ENCODE measurements at regions not wholly inside any gene's neighbourhood (a gene's known extent, or its start where the extent isn't known, plus 50 kb on each side); places are given as distances from the start of the nearest gene placed in this dataset.

GRCh38 chr1:42005530-42005929, 86.8 kb upstream of the HIVEP3 start:
- TF ChIP-seq, protein P1, sequence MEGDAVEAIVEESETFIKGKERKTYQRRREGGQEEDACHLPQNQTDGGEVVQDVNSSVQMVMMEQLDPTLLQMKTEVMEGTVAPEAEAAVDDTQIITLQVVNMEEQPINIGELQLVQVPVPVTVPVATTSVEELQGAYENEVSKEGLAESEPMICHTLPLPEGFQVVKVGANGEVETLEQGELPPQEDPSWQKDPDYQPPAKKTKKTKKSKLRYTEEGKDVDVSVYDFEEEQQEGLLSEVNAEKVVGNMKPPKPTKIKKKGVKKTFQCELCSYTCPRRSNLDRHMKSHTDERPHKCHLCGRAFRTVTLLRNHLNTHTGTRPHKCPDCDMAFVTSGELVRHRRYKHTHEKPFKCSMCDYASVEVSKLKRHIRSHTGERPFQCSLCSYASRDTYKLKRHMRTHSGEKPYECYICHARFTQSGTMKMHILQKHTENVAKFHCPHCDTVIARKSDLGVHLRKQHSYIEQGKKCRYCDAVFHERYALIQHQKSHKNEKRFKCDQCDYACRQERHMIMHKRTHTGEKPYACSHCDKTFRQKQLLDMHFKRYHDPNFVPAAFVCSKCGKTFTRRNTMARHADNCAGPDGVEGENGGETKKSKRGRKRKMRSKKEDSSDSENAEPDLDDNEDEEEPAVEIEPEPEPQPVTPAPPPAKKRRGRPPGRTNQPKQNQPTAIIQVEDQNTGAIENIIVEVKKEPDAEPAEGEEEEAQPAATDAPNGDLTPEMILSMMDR (tag by site-specific recombination; IDR thresholded peaks at IDR 0.05), result no peak
- TF ChIP-seq ZNF664 (tag by site-specific recombination; IDR thresholded peaks at IDR 0.05) (no peak), KLF1 (tag by site-specific recombination; IDR thresholded peaks at IDR 0.05) (no peak), ZNF391 (tag by site-specific recombination; IDR thresholded peaks at IDR 0.05; ENCODE audit: borderline replicate concordance, low read depth) (no peak), ZNF501 (tag by site-specific recombination; IDR thresholded peaks at IDR 0.05) (no peak), ZBTB17 (tag by site-specific recombination; IDR thresholded peaks at IDR 0.05) (no peak)
- TF ChIP-seq, protein P2, sequence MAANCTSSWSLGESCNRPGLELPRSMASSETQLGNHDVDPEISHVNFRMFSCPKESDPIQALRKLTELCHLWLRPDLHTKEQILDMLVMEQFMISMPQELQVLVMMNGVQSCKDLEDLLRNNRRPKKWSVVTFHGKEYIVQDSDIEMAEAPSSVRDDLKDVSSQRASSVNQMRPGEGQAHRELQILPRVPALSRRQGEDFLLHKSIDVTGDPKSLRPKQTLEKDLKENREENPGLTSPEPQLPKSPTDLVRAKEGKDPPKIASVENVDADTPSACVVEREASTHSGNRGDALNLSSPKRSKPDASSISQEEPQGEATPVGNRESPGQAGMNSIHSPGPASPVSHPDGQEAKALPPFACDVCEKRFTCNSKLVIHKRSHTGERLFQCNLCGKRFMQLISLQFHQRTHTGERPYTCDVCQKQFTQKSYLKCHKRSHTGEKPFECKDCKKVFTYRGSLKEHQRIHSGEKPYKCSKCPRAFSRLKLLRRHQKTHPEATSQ (tag by site-specific recombination; IDR thresholded peaks at IDR 0.05), result no peak
- TF ChIP-seq, protein P3, sequence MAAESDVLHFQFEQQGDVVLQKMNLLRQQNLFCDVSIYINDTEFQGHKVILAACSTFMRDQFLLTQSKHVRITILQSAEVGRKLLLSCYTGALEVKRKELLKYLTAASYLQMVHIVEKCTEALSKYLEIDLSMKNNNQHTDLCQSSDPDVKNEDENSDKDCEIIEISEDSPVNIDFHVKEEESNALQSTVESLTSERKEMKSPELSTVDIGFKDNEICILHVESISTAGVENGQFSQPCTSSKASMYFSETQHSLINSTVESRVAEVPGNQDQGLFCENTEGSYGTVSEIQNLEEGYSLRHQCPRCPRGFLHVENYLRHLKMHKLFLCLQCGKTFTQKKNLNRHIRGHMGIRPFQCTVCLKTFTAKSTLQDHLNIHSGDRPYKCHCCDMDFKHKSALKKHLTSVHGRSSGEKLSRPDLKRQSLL (tag by site-specific recombination; IDR thresholded peaks at IDR 0.05), result no peak
- TF ChIP-seq, protein P4, sequence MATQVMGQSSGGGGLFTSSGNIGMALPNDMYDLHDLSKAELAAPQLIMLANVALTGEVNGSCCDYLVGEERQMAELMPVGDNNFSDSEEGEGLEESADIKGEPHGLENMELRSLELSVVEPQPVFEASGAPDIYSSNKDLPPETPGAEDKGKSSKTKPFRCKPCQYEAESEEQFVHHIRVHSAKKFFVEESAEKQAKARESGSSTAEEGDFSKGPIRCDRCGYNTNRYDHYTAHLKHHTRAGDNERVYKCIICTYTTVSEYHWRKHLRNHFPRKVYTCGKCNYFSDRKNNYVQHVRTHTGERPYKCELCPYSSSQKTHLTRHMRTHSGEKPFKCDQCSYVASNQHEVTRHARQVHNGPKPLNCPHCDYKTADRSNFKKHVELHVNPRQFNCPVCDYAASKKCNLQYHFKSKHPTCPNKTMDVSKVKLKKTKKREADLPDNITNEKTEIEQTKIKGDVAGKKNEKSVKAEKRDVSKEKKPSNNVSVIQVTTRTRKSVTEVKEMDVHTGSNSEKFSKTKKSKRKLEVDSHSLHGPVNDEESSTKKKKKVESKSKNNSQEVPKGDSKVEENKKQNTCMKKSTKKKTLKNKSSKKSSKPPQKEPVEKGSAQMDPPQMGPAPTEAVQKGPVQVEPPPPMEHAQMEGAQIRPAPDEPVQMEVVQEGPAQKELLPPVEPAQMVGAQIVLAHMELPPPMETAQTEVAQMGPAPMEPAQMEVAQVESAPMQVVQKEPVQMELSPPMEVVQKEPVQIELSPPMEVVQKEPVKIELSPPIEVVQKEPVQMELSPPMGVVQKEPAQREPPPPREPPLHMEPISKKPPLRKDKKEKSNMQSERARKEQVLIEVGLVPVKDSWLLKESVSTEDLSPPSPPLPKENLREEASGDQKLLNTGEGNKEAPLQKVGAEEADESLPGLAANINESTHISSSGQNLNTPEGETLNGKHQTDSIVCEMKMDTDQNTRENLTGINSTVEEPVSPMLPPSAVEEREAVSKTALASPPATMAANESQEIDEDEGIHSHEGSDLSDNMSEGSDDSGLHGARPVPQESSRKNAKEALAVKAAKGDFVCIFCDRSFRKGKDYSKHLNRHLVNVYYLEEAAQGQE (tag by site-specific recombination; IDR thresholded peaks at IDR 0.05), result no peak
